Body of pancreas (tissue), 4 donors: ENCODE measurements at regions not wholly inside any gene's neighbourhood (a gene's known extent, or its start where the extent isn't known, plus 50 kb on each side); places are given as distances from the start of the nearest gene placed in this dataset.

Experiments used
- CTCF ChIP-seq, 7 experiments: fragments of 450-650 bp in 4 of 7; fragments of 200-600 bp in 3 of 7; sonication (generic) in 3 of 7; IDR thresholded peaks; one replicate each; pipeline ENCODE4 v1.5.1; 2016 to 2019; ENCODE audit warnings: antibody characterized with exemption in 7 of 7
- POLR2A ChIP-seq, 3 donors: fragments of 450-650 bp; IDR thresholded peaks; one replicate each; pipeline ENCODE4 v1.6.1; 2016; ENCODE audit warnings: antibody characterized with exemption in 3 of 3, mild to moderate bottlenecking in 2 of 3

- TF ChIP-seq CTCF (IDR thresholded peaks at IDR 0.05) (no peak), POLR2A (IDR thresholded peaks at IDR 0.05) (no peak)
Measured at GRCh38 chr3:19060404-19060803, 87.9 kb upstream of the KCNH8 start.
